Heart left ventricle (tissue), 16 donors: ENCODE measurements at regions not wholly inside any gene's neighbourhood (a gene's known extent, or its start where the extent isn't known, plus 50 kb on each side); places are given as distances from the start of the nearest gene placed in this dataset.

Experiments
- ATAC-seq, 4 donors: fragments of 200-7000 bp; cut with Tn5 transposase; one replicate each; pipeline ENCODE4 v1.9.1; 2020 to 2022; ENCODE audit warnings: moderate library complexity in 4 of 4, mild to moderate bottlenecking in 3 of 4, moderate number of reproducible peaks in 1 of 4
- DNase-seq, 5 donors: peaks; one replicate each; pipeline ENCODE4 v3.0.0-alpha.2; 2020
- H3K27ac ChIP-seq, 12 donors: fragments of 200-600 bp; sonication (generic) in 4 of 12; one replicate each; pipeline versions ENCODE4 v1.5.0 to v1.8.0; 2016 to 2022; ENCODE audit warnings: mild to moderate bottlenecking in 2 of 12
- H3K27me3 ChIP-seq, 9 donors: fragments of 200-600 bp; sonication (generic) in 2 of 9; one replicate each; pipeline versions ENCODE4 v1.5.1 to v1.8.0; 2016 to 2022; ENCODE audit warnings: mild to moderate bottlenecking in 3 of 9
- H3K36me3 ChIP-seq, 9 donors: fragments of 200-600 bp; sonication (generic) in 2 of 9; one replicate each; pipeline versions ENCODE4 v1.5.0 to v1.8.0; 2018 to 2022; ENCODE audit warnings: mild to moderate bottlenecking in 2 of 9
- H3K4me1 ChIP-seq, 12 donors: fragments of 200-600 bp; sonication (generic) in 4 of 12; one replicate each; pipeline versions ENCODE4 v1.5.0 to v1.8.0; 2016 to 2022; ENCODE audit warnings: mild to moderate bottlenecking in 3 of 12
- H3K4me3 ChIP-seq, 12 donors: fragments of 200-600 bp; sonication (generic) in 4 of 12; one replicate each; pipeline versions ENCODE4 v1.5.0 to v1.8.0; 2017 to 2022; ENCODE audit warnings: mild to moderate bottlenecking in 9 of 12, moderate library complexity in 4 of 12
- H3K9me3 ChIP-seq, 12 donors: fragments of 200-600 bp; sonication (generic) in 4 of 12; one replicate each; pipeline versions ENCODE4 v1.5.0 to v1.8.0; 2016 to 2022; ENCODE audit warnings: mild to moderate bottlenecking in 1 of 12
- CTCF ChIP-seq, 12 donors: fragments of 200-600 bp; sonication (generic) in 4 of 12; IDR thresholded peaks; one replicate each; pipeline versions ENCODE4 v1.5.0 to v1.8.0; 2018 to 2022; ENCODE audit warnings: antibody characterized with exemption in 12 of 12, mild to moderate bottlenecking in 5 of 12
- POLR2A ChIP-seq, 2 donors: fragments of 450-650 bp; IDR thresholded peaks; one replicate each; pipeline ENCODE4 v1.6.1; 2017; ENCODE audit warnings: antibody characterized with exemption in 2 of 2, mild to moderate bottlenecking in 2 of 2, moderate library complexity in 2 of 2
- WGBS, 4 donors: extraction: QIAGEN DNeasy Blood & Tissue Kit in 2 of 4; methylation state at CpG; one replicate each; pipeline versions ENCODE4 v1.1.5 to v1.1.7; 2013 to 2018; 5-methylcytosine and 5-hydroxymethylcytosine counted together
- intact Hi-C, 10 donors: fragments of 100-400 bp; cut with DNase I; formaldehyde crosslinking; loops; one replicate each; pipeline versions ENCODE4 v1.11.1 to v1.14.2; 2022
- donor health status: ischemic (EF 13 %, LVEDD 7.1; RV severe dilation, severe dysfunction).
- donor health status: healthy with polysubstance abuse.
- donor health status: DM: no; HTN: yes; CAD: no.
- donor health status: DM: no; HTN: no; CAD: no.
- donor health status: ischemic (EF 25% LVEDD 6.9; RV normal size, moderate dysfunction).
- donor health status: ischemic (EF 25% LVEDD 5.7; RV mildly dilated, moderate dysfunction).
- donor health status: healthy.
- donor health status: DM: yes; HTN: yes; CAD: no.
- donor health status: ischemic (EF 35%, LVEDD 5.7; RV mildly dilated, moderate dysfunction).
- donor health status: nonischemic (EF 11% LVEDD 7.7; RV severe dilation, severe dysfunction).
- donor health status: DM: yes; HTN: yes; CAD: no.
- donor health status: PGD.
- donor health status: ischemic (EF 29% LVEDD 5.4; RV normal size, mild dysfunction).
- donor health status: nonischemic (EF 23%, LVEDD 6.1; RV moderate dilation, normal function).

GRCh38 chr12:107221913-107222312, 128.6 kb upstream of the CRY1 start:
- DNase-seq (no peak), ATAC-seq (no peak)
- Histone ChIP-seq H3K36me3 (no peaks in the 10 kb centered on the region), H3K4me1 (no peaks in the 10 kb centered on the region), H3K9me3 (no peaks in the 10 kb centered on the region), H3K4me3 (no peak overlapping the region), H3K27ac (no peak overlapping the region), H3K27me3 (peaks cover 0 to 31% (median 2%) of the 10 kb centered on the region in 9 donors)
- intact Hi-C loops, result no loop called here
- no peak for TF ChIP-seq CTCF (IDR thresholded peaks at IDR 0.05)
- TF ChIP-seq POLR2A (IDR thresholded peaks at IDR 0.05), result no peak

GRCh38 chr12:107223821-107224220, 130.5 kb upstream of the CRY1 start:
- Histone ChIP-seq H3K9me3 (no peaks in the 10 kb centered on the region), H3K4me3 (no peak overlapping the region), H3K27me3 (peaks cover 0 to 31% (median 2%) of the 10 kb centered on the region in 9 donors), H3K27ac (no peak overlapping the region), H3K4me1 (no peaks in the 10 kb centered on the region), H3K36me3 (no peaks in the 10 kb centered on the region)
- WGBS, 4 donors, result 74 to 78% (median 76%) methylated on average over 5 of the region's 5 CpGs
- intact Hi-C loops, result no loop called here
- ATAC-seq (no peak), DNase-seq (no peak)
- TF ChIP-seq CTCF (IDR thresholded peaks at IDR 0.05) (no peak), POLR2A (IDR thresholded peaks at IDR 0.05) (no peak)

- Histone ChIP-seq H3K36me3 (no peaks in the 10 kb centered on the region), H3K9me3 (no peaks in the 10 kb centered on the region), H3K27ac (no peak overlapping the region), H3K27me3 (peaks cover 0 to 29% (median under 1%) of the 10 kb centered on the region in 9 donors), H3K4me3 (no peak overlapping the region), H3K4me1 (no peaks in the 10 kb centered on the region)
- no peak for TF ChIP-seq POLR2A (IDR thresholded peaks at IDR 0.05)
- no peak for TF ChIP-seq CTCF (IDR thresholded peaks at IDR 0.05)
- intact Hi-C loops, result no loop called here
- WGBS, 4 donors, result 28 to 44% (median 38%) methylated on average over 6 of the region's 6 CpGs
- ATAC-seq, result no peak
- DNase-seq, result no peak
These were observed 132.3 kb upstream of the CRY1 start for GRCh38 chr12:107225635-107226034.

- Histone ChIP-seq H3K9me3 (no peaks in the 10 kb centered on the region), H3K27ac (no peak overlapping the region), H3K4me3 (no peak overlapping the region), H3K4me1 (no peaks in the 10 kb centered on the region), H3K27me3 (peaks cover 0 to 24% (median 0%) of the 10 kb centered on the region in 9 donors), H3K36me3 (no peaks in the 10 kb centered on the region)
- intact Hi-C loops, result no loop called here
- no peak for TF ChIP-seq POLR2A (IDR thresholded peaks at IDR 0.05)
- TF ChIP-seq CTCF (IDR thresholded peaks at IDR 0.05), result no peak
- ATAC-seq (no peak), DNase-seq (no peak)
- 75 to 92% (median 82%) methylated on average over 2 of the region's 2 CpGs for WGBS, 4 donors
These were observed 132.8 kb upstream of the CRY1 start for GRCh38 chr12:107226126-107226525.
